ENCODE measurements at regions not wholly inside any gene's neighbourhood (a gene's known extent, or its start where the extent isn't known, plus 50 kb on each side); places are given as distances from the start of the nearest gene placed in this dataset.

GRCh38 chr9:592225-592624 is 249.3 kb upstream of the DMRT1 start:
- TF ChIP-seq CTCF (IDR thresholded peaks at IDR 0.05): no peak
- TF ChIP-seq POLR2A (IDR thresholded peaks at IDR 0.05): no peak

Measured in body of pancreas (tissue), 4 donors.